HepG2 (cell line): ENCODE measurements at regions not wholly inside any gene's neighbourhood (a gene's known extent, or its start where the extent isn't known, plus 50 kb on each side); places are given as distances from the start of the nearest gene placed in this dataset.

Experiments
- FOXA3 ChIP-seq: IDR thresholded peaks from 2 replicates; pipeline ENCODE4 v1.6.1; 2016; ENCODE audit warnings: missing genetic modification reagents, missing compliant biosample characterization
- POGZ ChIP-seq: sonication (generic); formaldehyde crosslinking; IDR thresholded peaks from 2 replicates; pipeline ENCODE4 v1.4.0; 2020; ENCODE audit warnings: mild to moderate bottlenecking, missing genetic modification reagents

GRCh38 chr14:30195941-30196340 lies 268.3 kb upstream of the PRKD1 start:
- TF ChIP-seq FOXA3 (CRISPR knock-in tag) (no peak), POGZ (CRISPR knock-in tag) (no peak)
